H1 (cell line): ENCODE measurements at regions not wholly inside any gene's neighbourhood (a gene's known extent, or its start where the extent isn't known, plus 50 kb on each side); places are given as distances from the start of the nearest gene placed in this dataset.
"Not testable (repeated sequence)": the region's sequence is repeated elsewhere in the genome, so short reads cannot be mapped to it uniquely, and the experiment has no call there.

Source experiments
- CTCF ChIA-PET: fragments of 300-600 bp; sonication (Branson Sonifier 250); formaldehyde crosslinking; loops from one replicate; lab custom pipeline; 2021; ENCODE audit not compliant: partially characterized antibody; lab: Charles Lee
- POLR2A ChIA-PET: fragments of 300-600 bp; sonication (Branson Sonifier 250); formaldehyde crosslinking; loops from one replicate; lab custom pipeline; 2021; ENCODE audit warnings: inconsistent platforms; ENCODE audit not compliant: partially characterized antibody; lab: Charles Lee
- DNase-seq, 2 experiments: peaks; one replicate each; pipeline versions ENCODE4 v3.0.0 to v3.0.0-alpha.2; 2010 to 2022; ENCODE audit warnings: low spot score in 2 of 2, low read depth in 1 of 2, mixed read lengths in 1 of 2
- FAIRE-seq: peaks from 2 replicates; lab custom pipeline; 2011; peaks lifted over from hg19 to GRCh38; lab: Jason Lieb, UNC
- H2AFZ ChIP-seq: 2 replicates; pipeline ENCODE4 v1.8.1; 2012; ENCODE audit warnings: low read length, inconsistent platforms
- H2AK5ac ChIP-seq: 2 replicates; pipeline ENCODE4 v1.6.1; 2013; ENCODE audit warnings: low read depth, low read length
- H2BK120ac ChIP-seq: replicated peaks from 2 replicates; pipeline ENCODE3; 2013; ENCODE audit warnings: low read depth, low read length, inconsistent platforms
- H2BK12ac ChIP-seq: 2 replicates; pipeline ENCODE4 v1.6.1; 2013; ENCODE audit warnings: low read depth, low read length
- H2BK15ac ChIP-seq: 2 replicates; pipeline ENCODE4 v1.6.1; 2013; ENCODE audit warnings: low read length
- H2BK20ac ChIP-seq: 2 replicates; pipeline ENCODE4 v1.6.1; 2013; ENCODE audit warnings: low read length
- H2BK5ac ChIP-seq: 2 replicates; pipeline ENCODE4 v1.6.1; 2013; ENCODE audit warnings: low read depth, low read length
- H3K14ac ChIP-seq: 2 replicates; pipeline ENCODE4 v1.6.1; 2013; ENCODE audit warnings: inconsistent platforms; ENCODE audit not compliant: insufficient read length
- H3K18ac ChIP-seq: 2 replicates; pipeline ENCODE4 v1.6.1; 2013; ENCODE audit warnings: low read length; ENCODE audit errors: extremely low read depth
- H3K23ac ChIP-seq: 2 replicates; pipeline ENCODE4 v1.6.1; 2013; ENCODE audit warnings: inconsistent platforms; ENCODE audit not compliant: insufficient read length
- H3K23me2 ChIP-seq: 2 replicates; pipeline ENCODE4 v1.6.1; 2013; ENCODE audit warnings: low read depth, low read length
- H3K27ac ChIP-seq: 2 replicates; pipeline ENCODE4 v1.6.1; 2011; ENCODE audit warnings: low read depth, low read length, inconsistent platforms
- H3K27me3 ChIP-seq, 4 experiments: replicated peaks in 1 of 4; 1 replicate in 1 of 4; 2 replicates in 3 of 4; pipeline versions ENCODE4 v1.6.1 to v1.8.1; 2011 to 2013; ENCODE audit warnings: low read length in 3 of 4, mild to moderate bottlenecking in 3 of 4, inconsistent platforms in 2 of 4, mixed read lengths in 2 of 4, moderate library complexity in 1 of 4; ENCODE audit not compliant: control insufficient read depth in 3 of 4, insufficient read depth in 3 of 4; ENCODE audit errors: extremely low read depth in 1 of 4
- H3K36me3 ChIP-seq, 4 experiments: 2 replicates each; pipeline versions ENCODE4 v1.6.1 to v1.8.1; 2011 to 2013; ENCODE audit warnings: mild to moderate bottlenecking in 4 of 4, low read length in 3 of 4, moderate library complexity in 2 of 4, control low read depth in 1 of 4, inconsistent platforms in 1 of 4; ENCODE audit not compliant: insufficient read depth in 4 of 4, control insufficient read depth in 2 of 4
- H3K4ac ChIP-seq: replicated peaks from 2 replicates; pipeline ENCODE3; 2013; ENCODE audit warnings: low read length, low read depth, mixed read lengths, inconsistent platforms; ENCODE audit not compliant: insufficient read length
- H3K4me1 ChIP-seq, 4 experiments: replicated peaks in 1 of 4; 1 replicate in 1 of 4; 2 replicates in 3 of 4; pipeline versions ENCODE4 v1.6.1 to v1.8.1; 2011 to 2013; ENCODE audit warnings: low read length in 3 of 4, inconsistent platforms in 2 of 4, mixed read lengths in 1 of 4; ENCODE audit not compliant: insufficient read depth in 4 of 4, control insufficient read depth in 3 of 4
- H3K4me2 ChIP-seq, 2 experiments: 2 replicates each; pipeline versions ENCODE4 v1.6.1 to v1.8.1; 2011 to 2013; ENCODE audit warnings: low read depth in 2 of 2, low read length in 2 of 2, control low read depth in 1 of 2, inconsistent platforms in 1 of 2, mild to moderate bottlenecking in 1 of 2; ENCODE audit not compliant: insufficient read depth in 1 of 2
- H3K4me3 ChIP-seq, 4 experiments: fragments of 200-600, 300-600 bp in 1 of 4; sonication (generic), shearing (Covaris generic), sonication (Bioruptor Twin) in 1 of 4; 2 replicates each; pipeline versions ENCODE4 v1.5.1 to v1.8.1; 2011 to 2016; ENCODE audit warnings: low read length in 4 of 4, low read depth in 3 of 4, control low read depth in 2 of 4, inconsistent platforms in 2 of 4, mild to moderate bottlenecking in 2 of 4, mixed read lengths in 1 of 4, moderate library complexity in 1 of 4; ENCODE audit not compliant: insufficient read depth in 2 of 4; ENCODE audit errors: extremely low read depth in 1 of 4
- H3K56ac ChIP-seq: replicated peaks from 2 replicates; pipeline ENCODE3; 2013; ENCODE audit warnings: low read depth, mild to moderate bottlenecking, mixed read lengths, low read length, inconsistent platforms; ENCODE audit not compliant: insufficient read length
- H3K79me1 ChIP-seq: 2 replicates; pipeline ENCODE4 v1.6.1; 2013; ENCODE audit warnings: low read depth, low read length, control low read depth
- H3K79me2 ChIP-seq, 2 experiments: 2 replicates each; pipeline versions ENCODE4 v1.6.1 to v1.8.1; 2012 to 2013; ENCODE audit warnings: low read length in 2 of 2, mild to moderate bottlenecking in 2 of 2, inconsistent platforms in 1 of 2; ENCODE audit not compliant: insufficient read depth in 2 of 2, control insufficient read depth in 1 of 2
- H3K9ac ChIP-seq, 4 experiments: replicated peaks in 1 of 4; 1 replicate in 1 of 4; 2 replicates in 3 of 4; pipeline versions ENCODE4 v1.6.1 to v1.8.1; 2011 to 2013; ENCODE audit warnings: low read depth in 3 of 4, low read length in 3 of 4, control low read depth in 2 of 4, mild to moderate bottlenecking in 2 of 4, moderate library complexity in 2 of 4, inconsistent platforms in 1 of 4; ENCODE audit errors: extremely low read depth in 1 of 4
- H3K9me3 ChIP-seq, 2 experiments: 2 replicates each; pipeline versions ENCODE4 v1.6.1 to v1.8.1; 2012 to 2013; ENCODE audit warnings: mild to moderate bottlenecking in 2 of 2, moderate library complexity in 2 of 2, control low read depth in 1 of 2, inconsistent platforms in 1 of 2, low read depth in 1 of 2, low read length in 1 of 2, mixed read lengths in 1 of 2; ENCODE audit not compliant: insufficient read depth in 2 of 2
- H4K20me1 ChIP-seq, 2 experiments: replicated peaks in 1 of 2; 2 replicates each; pipeline versions ENCODE3 to v1.8.1; 2011 to 2013; ENCODE audit warnings: inconsistent platforms in 2 of 2, low read length in 2 of 2, mild to moderate bottlenecking in 1 of 2; ENCODE audit not compliant: insufficient read depth in 2 of 2, control insufficient read depth in 1 of 2
- H4K5ac ChIP-seq: 2 replicates; pipeline ENCODE4 v1.6.1; 2013; ENCODE audit warnings: low read length, low read depth, mixed read lengths, inconsistent platforms; ENCODE audit not compliant: insufficient read length
- H4K8ac ChIP-seq: 2 replicates; pipeline ENCODE4 v1.8.0; 2013; ENCODE audit warnings: mild to moderate bottlenecking, moderate library complexity, low read length, inconsistent platforms; ENCODE audit not compliant: insufficient read depth; ENCODE audit errors: extremely low read depth
- H4K91ac ChIP-seq: replicated peaks from 2 replicates; pipeline ENCODE3; 2013; ENCODE audit warnings: low read length, mixed read lengths, inconsistent platforms; ENCODE audit not compliant: insufficient read length
- WGBS, 2 experiments: shearing (Covaris generic) in 1 of 2; methylation state at CpG; one replicate each; pipeline versions ENCODE4 v1.1.6 to v1.1.7; 2013 to 2015; ENCODE audit warnings: low lambda C conversion rate in 2 of 2, mixed read lengths in 2 of 2, inconsistent platforms in 1 of 2, low coverage in 1 of 2, missing lambda C conversion rate in 1 of 2; ENCODE audit not compliant: insufficient replicate concordance in 2 of 2, insufficient coverage in 1 of 2, insufficient read length in 1 of 2; ENCODE audit errors: extremely low coverage in 1 of 2, missing lambda C conversion rate in 1 of 2; 5-methylcytosine and 5-hydroxymethylcytosine counted together

- H3K79me2 ChIP-seq, H3K79me1 ChIP-seq, H2AK5ac ChIP-seq, H3K27me3 ChIP-seq, DNase-seq, H3K56ac ChIP-seq, FAIRE-seq, H3K4me1 ChIP-seq, H3K4ac ChIP-seq, H2BK5ac ChIP-seq, H2BK120ac ChIP-seq, H2BK12ac ChIP-seq, H3K4me3 ChIP-seq, H2BK15ac ChIP-seq, H4K8ac ChIP-seq, H3K36me3 ChIP-seq, H4K5ac ChIP-seq, H2AFZ ChIP-seq, H3K4me2 ChIP-seq, H3K27ac ChIP-seq, H3K23ac ChIP-seq, H3K9ac ChIP-seq, H4K91ac ChIP-seq, CTCF ChIA-PET, H3K18ac ChIP-seq, H3K14ac ChIP-seq, POLR2A ChIA-PET, H2BK20ac ChIP-seq, H4K20me1 ChIP-seq: not testable (repeated sequence)
- H3K9me3 ChIP-seq = peaks cover 9 to 45% of the 10 kb centered on the region in 2 experiments
- peaks cover 21% of the 10 kb centered on the region; the same call in 1 of the 2 replicates for H3K23me2 ChIP-seq
- WGBS, 2 experiments = 81 to 96% methylated on average over 17 to 28 of the region's 28 CpGs
Measured at GRCh38 chr1:224013626-224014329, 100.1 kb upstream of the FBXO28 start.
